ENCODE measurements at regions not wholly inside any gene's neighbourhood (a gene's known extent, or its start where the extent isn't known, plus 50 kb on each side); places are given as distances from the start of the nearest gene placed in this dataset.

DNA sequence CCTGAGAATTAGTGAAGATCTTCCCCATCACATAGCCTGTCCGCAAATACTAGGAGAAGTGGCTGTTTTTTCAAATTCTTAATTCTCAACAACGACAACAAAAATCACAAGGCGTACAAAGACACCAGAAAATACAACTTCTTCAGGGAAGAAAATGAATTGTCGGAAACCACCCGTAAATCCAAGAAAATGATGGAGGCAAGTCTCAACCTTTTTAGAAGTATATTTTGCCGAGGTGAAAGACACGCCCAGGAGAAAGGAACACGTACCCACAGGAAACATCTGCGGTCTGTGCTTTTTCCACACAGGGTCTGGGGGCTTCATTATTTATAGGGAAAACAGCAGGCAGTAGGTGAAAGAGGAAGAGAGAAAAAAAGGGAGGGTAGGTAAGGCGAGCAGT is 223.9 kb upstream of the GGTLC1 start:
- TF ChIP-seq EP300 (IDR thresholded peaks at IDR 0.05; ENCODE audit: borderline replicate concordance): no peak
- no peak for TF ChIP-seq CEBPB (IDR thresholded peaks at IDR 0.05)

All from Ishikawa (cell line).